ENCODE measurements at regions not wholly inside any gene's neighbourhood (a gene's known extent, or its start where the extent isn't known, plus 50 kb on each side); places are given as distances from the start of the nearest gene placed in this dataset.

DNA sequence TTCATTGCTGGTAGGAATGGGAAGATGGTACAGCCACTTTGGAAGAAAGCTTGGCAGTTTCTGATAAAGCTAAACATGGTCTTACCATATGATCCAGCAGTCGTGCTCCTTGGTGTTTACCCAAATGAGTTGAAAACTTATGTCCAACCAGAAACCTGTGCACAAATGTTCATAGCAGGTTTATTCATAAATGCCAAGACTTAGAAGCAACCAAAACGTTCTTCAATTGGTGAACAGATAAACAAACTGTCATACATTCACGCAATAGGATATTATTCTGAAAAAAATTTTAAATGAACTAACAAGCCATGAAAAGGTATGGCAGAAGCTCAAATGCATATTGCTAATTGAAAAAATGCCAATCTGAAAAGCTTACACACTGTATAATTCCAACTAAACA lies 117.1 kb downstream of the LINC00237 start:
- no peaks in the 10 kb centered on the region for H3K4me1 ChIP-seq
- no peak for DNase-seq
- intact Hi-C loops (cut with DNase I; ENCODE audit: low total_unique reads): no loop called here
- no peaks in the 10 kb centered on the region for H3K36me3 ChIP-seq
- TF ChIP-seq, protein P1, sequence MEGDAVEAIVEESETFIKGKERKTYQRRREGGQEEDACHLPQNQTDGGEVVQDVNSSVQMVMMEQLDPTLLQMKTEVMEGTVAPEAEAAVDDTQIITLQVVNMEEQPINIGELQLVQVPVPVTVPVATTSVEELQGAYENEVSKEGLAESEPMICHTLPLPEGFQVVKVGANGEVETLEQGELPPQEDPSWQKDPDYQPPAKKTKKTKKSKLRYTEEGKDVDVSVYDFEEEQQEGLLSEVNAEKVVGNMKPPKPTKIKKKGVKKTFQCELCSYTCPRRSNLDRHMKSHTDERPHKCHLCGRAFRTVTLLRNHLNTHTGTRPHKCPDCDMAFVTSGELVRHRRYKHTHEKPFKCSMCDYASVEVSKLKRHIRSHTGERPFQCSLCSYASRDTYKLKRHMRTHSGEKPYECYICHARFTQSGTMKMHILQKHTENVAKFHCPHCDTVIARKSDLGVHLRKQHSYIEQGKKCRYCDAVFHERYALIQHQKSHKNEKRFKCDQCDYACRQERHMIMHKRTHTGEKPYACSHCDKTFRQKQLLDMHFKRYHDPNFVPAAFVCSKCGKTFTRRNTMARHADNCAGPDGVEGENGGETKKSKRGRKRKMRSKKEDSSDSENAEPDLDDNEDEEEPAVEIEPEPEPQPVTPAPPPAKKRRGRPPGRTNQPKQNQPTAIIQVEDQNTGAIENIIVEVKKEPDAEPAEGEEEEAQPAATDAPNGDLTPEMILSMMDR (IDR thresholded peaks at IDR 0.05): no peak
- H3K4me3 ChIP-seq: no peak overlapping the region
- no peak overlapping the region for H3K27ac ChIP-seq
- no peaks in the 10 kb centered on the region for H3K27me3 ChIP-seq
- no peaks in the 10 kb centered on the region for H3K9me3 ChIP-seq

DNA sequence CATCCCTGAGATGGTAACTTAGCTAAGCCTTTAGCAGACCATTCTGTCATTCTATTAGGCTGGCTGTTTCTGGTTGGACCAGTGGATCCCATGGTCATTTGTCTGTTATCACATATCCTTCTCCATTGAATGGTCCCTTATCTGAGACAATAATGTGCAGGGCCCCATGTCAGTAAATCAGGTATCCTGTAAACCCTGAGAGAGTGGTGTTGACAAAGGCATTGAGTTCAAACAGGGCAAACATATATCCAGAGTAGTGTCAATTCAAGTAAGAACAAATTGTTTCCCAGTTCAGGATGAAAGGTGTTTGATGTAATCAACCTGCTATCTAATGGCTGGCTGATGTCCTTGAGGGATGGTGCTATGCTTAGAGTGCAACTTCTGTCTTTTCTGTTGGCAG lies 126.2 kb downstream of the LINC00237 start:
- Histone ChIP-seq H3K27me3 (no peaks in the 10 kb centered on the region), H3K9me3 (no peaks in the 10 kb centered on the region), H3K4me3 (no peak overlapping the region), H3K36me3 (no peaks in the 10 kb centered on the region), H3K4me1 (no peaks in the 10 kb centered on the region), H3K27ac (no peak overlapping the region)
- intact Hi-C loops (cut with DNase I; ENCODE audit: low total_unique reads): no loop called here
- no peak for TF ChIP-seq POLR2A (IDR thresholded peaks at IDR 0.05)
- TF ChIP-seq, protein P1 (IDR thresholded peaks at IDR 0.05): no peak
- no peak for DNase-seq

DNA sequence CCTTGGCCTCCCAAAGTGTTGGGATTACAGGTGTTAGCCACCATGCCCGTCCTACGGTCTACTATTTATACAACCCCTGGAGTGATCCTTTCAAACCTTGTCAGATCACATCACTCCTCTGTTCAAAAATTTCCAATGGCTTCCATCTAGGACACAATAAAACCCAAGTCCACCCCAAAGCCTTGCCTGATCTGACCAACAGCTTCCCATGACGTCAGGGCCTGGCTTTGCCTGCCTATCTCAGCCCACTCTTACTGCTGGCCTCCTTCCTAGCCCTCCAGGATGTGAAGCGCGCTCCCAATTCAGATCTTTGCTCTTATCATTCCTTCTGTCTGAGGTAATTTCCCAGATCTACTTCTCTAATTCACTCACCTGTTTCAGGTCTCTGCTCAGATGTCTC lies 128.4 kb downstream of the LINC00237 start:
- intact Hi-C loops (cut with DNase I; ENCODE audit: low total_unique reads): no loop called here
- Histone ChIP-seq H3K4me1 (no peaks in the 10 kb centered on the region), H3K27me3 (no peaks in the 10 kb centered on the region), H3K4me3 (no peak overlapping the region), H3K36me3 (no peaks in the 10 kb centered on the region), H3K9me3 (no peaks in the 10 kb centered on the region), H3K27ac (no peak overlapping the region)
- DNase-seq: no peak
- no peak for TF ChIP-seq POLR2A (IDR thresholded peaks at IDR 0.05)
- TF ChIP-seq, protein P1 (IDR thresholded peaks at IDR 0.05): no peak

DNA sequence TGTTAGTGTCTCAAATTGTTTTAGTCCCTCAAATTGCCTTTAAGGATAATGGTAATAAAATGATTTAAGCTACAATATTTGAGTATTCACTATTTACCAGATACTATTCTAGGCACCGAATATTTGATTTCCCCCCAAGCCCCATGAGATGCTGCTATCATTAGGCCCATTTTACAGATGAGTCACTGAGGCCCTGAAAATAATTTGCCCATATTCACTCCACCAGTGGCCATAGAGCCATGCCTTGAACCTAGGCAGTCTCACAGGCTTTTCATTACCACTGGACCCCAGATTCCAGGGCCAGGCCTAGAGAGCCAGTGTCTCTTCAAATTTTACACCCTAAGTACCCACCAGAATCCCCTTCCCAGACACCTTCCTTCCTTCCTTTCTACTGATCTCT lies 133.7 kb downstream of the LINC00237 start:
- no peaks in the 10 kb centered on the region for H3K9me3 ChIP-seq
- TF ChIP-seq POLR2A (IDR thresholded peaks at IDR 0.05): no peak
- TF ChIP-seq, protein P1 (IDR thresholded peaks at IDR 0.05): no peak
- H3K36me3 ChIP-seq: no peaks in the 10 kb centered on the region
- H3K4me3 ChIP-seq: no peak overlapping the region
- intact Hi-C loops (cut with DNase I; ENCODE audit: low total_unique reads): no loop called here
- H3K27me3 ChIP-seq: no peaks in the 10 kb centered on the region
- H3K4me1 ChIP-seq: no peaks in the 10 kb centered on the region
- DNase-seq: no peak
- H3K27ac ChIP-seq: no peak overlapping the region

DNA sequence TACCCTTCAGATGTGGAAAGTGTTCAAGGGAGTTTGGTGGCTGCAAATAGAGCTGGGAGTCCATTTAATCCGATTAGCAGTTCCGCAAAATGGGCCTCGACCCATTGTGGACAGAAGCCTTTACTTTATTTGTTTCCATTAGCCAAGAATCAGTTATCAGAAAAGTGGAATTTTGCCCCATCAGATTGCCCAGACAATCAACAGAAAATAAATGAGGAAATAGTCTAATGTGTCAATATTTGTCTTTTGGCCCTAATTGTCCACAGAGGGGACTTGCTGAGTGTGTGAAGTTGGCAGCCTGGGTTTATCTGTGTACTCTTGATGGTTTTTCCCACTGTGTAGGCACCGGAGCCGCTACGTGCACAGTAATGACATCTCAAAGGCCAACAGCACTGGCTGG lies 134.3 kb downstream of the LINC00237 start:
- intact Hi-C loops (cut with DNase I; ENCODE audit: low total_unique reads): no loop called here
- Histone ChIP-seq H3K4me3 (no peak overlapping the region), H3K27me3 (no peaks in the 10 kb centered on the region)

More for the DNA sequence above, 134.3 kb downstream of the LINC00237 start:
- TF ChIP-seq, protein P1 (IDR thresholded peaks at IDR 0.05): no peak
- TF ChIP-seq POLR2A (IDR thresholded peaks at IDR 0.05): no peak
- no peaks in the 10 kb centered on the region for H3K4me1 ChIP-seq
- H3K36me3 ChIP-seq: no peaks in the 10 kb centered on the region
- no peak overlapping the region for H3K27ac ChIP-seq
- no peaks in the 10 kb centered on the region for H3K9me3 ChIP-seq
- DNase-seq: no peak
